NOMO-1 treated with DMSO at 0.1 percent for 48 hours (cell line): ENCODE measurements at regions not wholly inside any gene's neighbourhood (a gene's known extent, or its start where the extent isn't known, plus 50 kb on each side); places are given as distances from the start of the nearest gene placed in this dataset.

ENCODE experiments used
- DNase-seq: peaks from one replicate; lab custom pipeline; 2025; ENCODE audit not compliant: unreplicated experiment; lab: John Stamatoyannopoulos, UW

- peak; percentile 89 for DNase-seq
Observed at GRCh38 chr10:62545160-62546066, 171.2 kb downstream of the ZNF365 start.

GRCh38 chr10:62548686-62549085 lies 174.5 kb downstream of the ZNF365 start:
- no peak for DNase-seq

- DNase-seq, result no peak
Observed at GRCh38 chr10:62550173-62550572, 176.0 kb downstream of the ZNF365 start.

GRCh38 chr10:62554632-62555199 lies 180.5 kb downstream of the ZNF365 start:
- DNase-seq, result peak; percentile 29

- no peak for DNase-seq
Observed at GRCh38 chr10:62559481-62560200, 185.5 kb downstream of the ZNF365 start.

GRCh38 chr10:62560201-62560819 lies 186.1 kb downstream of the ZNF365 start:
- no peak for DNase-seq

GRCh38 chr10:62561151-62561550 lies 187.0 kb downstream of the ZNF365 start:
- DNase-seq, result no peak

- peak; percentile 67 for DNase-seq
Observed at GRCh38 chr10:62562101-62562500, 187.9 kb downstream of the ZNF365 start.

- peak; percentile 21 for DNase-seq
Observed at GRCh38 chr10:62562795-62563194, 188.6 kb downstream of the ZNF365 start.

- no peak for DNase-seq
Observed at GRCh38 chr10:62573929-62574328, 199.8 kb downstream of the ZNF365 start.

GRCh38 chr10:62577076-62577475 lies 202.9 kb downstream of the ZNF365 start:
- no peak for DNase-seq

- DNase-seq, result no peak
Observed at GRCh38 chr10:62577666-62578291, 203.6 kb downstream of the ZNF365 start.

GRCh38 chr10:62578301-62578700 lies 204.1 kb downstream of the ZNF365 start:
- DNase-seq, result no peak

- DNase-seq, result no peak
Observed at GRCh38 chr10:62578916-62579315, 204.7 kb downstream of the ZNF365 start.

GRCh38 chr10:62580396-62580795 lies 206.2 kb downstream of the ZNF365 start:
- no peak for DNase-seq

- DNase-seq, result no peak
Observed at GRCh38 chr10:62581351-62581750, 207.2 kb downstream of the ZNF365 start.

- DNase-seq, result no peak
Observed at GRCh38 chr10:62582101-62582705, 208.0 kb downstream of the ZNF365 start.

- DNase-seq, result no peak
Observed at GRCh38 chr10:62582804-62583208, 208.6 kb downstream of the ZNF365 start.

- DNase-seq, result no peak
Observed at GRCh38 chr10:62583876-62584615, 209.9 kb downstream of the ZNF365 start.

- DNase-seq, result no peak
Observed at GRCh38 chr10:62584731-62585130, 210.6 kb downstream of the ZNF365 start.
